BLaER1 treated with 17β-estradiol and CSF1 and Interleukin-3, amounts not matched to agents 10 nM and 100 nM (cell line): ENCODE measurements at regions not wholly inside any gene's neighbourhood (a gene's known extent, or its start where the extent isn't known, plus 50 kb on each side); places are given as distances from the start of the nearest gene placed in this dataset.
A peak's percentile ranks its signal among the peaks of the same experiment; 100 is the strongest.

Source experiments
- H3K27ac ChIP-seq, 11 experiments: shearing (Covaris generic); formaldehyde crosslinking; 2 replicates each; pipeline ENCODE4 v1.8.1; 2022
- H3K27me3 ChIP-seq, 11 experiments: shearing (Covaris generic); formaldehyde crosslinking; 2 replicates each; pipeline ENCODE4 v1.8.1; 2022
- H3K36me3 ChIP-seq, 11 experiments: shearing (Covaris generic); formaldehyde crosslinking; 2 replicates each; pipeline ENCODE4 v1.8.1; 2022
- H3K4me1 ChIP-seq, 10 experiments: shearing (Covaris generic); formaldehyde crosslinking; 2 replicates each; pipeline ENCODE4 v1.8.1; 2022
- H3K4me2 ChIP-seq, 11 experiments: shearing (Covaris generic); formaldehyde crosslinking; 2 replicates each; pipeline ENCODE4 v1.8.1; 2022
- H3K4me3 ChIP-seq, 10 experiments: shearing (Covaris generic); formaldehyde crosslinking; 2 replicates each; pipeline ENCODE4 v1.8.1; 2022
- H3K9ac ChIP-seq, 11 experiments: shearing (Covaris generic); formaldehyde crosslinking; 2 replicates each; pipeline ENCODE4 v1.8.1; 2022
- H3K9me3 ChIP-seq, 11 experiments: shearing (Covaris generic); formaldehyde crosslinking; replicated peaks in 1 of 11; 2 replicates each; pipeline ENCODE4 v1.8.1; 2022
- H4K20me1 ChIP-seq, 11 experiments: shearing (Covaris generic); formaldehyde crosslinking; 2 replicates each; pipeline ENCODE4 v1.8.1; 2022
- Cebpa-rat ChIP-seq, 11 experiments: shearing (Covaris generic); IDR thresholded peaks; 2 replicates each; pipeline ENCODE4 v1.8.1; 2022

DNA sequence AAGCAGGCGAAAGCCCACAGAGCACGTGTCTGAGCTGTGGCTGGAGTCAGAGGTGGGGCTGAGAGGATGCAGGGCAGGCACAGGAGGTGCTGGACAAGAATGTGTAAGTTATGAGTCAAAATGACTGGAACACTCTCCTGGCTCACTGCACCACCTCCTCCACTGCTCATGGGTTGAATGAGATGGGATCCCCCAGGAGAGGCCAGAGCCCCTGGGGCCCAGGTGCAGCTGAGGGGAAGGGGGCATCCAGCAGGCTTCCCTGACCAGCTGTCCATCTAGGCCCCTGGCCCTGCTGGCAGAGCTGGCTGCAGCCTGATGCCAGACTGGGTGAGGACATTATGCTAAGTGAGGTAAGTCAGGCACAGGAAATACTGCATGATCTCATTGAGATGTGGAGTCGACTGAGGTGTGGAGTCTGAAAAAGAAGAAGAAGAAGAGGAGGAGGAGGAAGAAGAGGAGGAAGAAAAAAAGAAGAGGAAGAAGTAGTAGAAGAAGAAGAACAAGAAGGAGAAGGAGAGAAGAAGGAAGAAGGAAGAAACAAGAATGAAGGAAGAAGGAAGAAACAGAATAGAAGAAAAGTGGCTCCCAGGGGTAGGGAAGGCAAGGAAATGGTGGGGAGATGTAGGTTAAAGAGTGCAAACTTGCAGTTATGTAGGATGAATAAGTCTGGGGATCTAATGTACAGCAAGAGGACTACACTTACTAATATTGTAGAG, 747.4 kb downstream of the UQCRFS1 start:
- Histone ChIP-seq H3K27me3 (no peaks in the 10 kb centered on the region), H3K4me1 (peaks cover 30 to 46% (median 40%) of the 10 kb centered on the region in 10 experiments), H3K9ac (no peak overlapping the region), H3K36me3 (no peaks in the 10 kb centered on the region), H3K4me3 (no peak overlapping the region), H4K20me1 (no peaks in the 10 kb centered on the region; a peak in 1 of 22 replicates), H3K27ac (no peak overlapping the region), H3K4me2 (peak overlapping the region in 7 of 11 experiments; percentile 4 to 42 (median 20); a peak in 4 of 22 replicates), H3K9me3 (no peaks in the 10 kb centered on the region)
- no peak for TF ChIP-seq Cebpa-rat (IDR thresholded peaks at IDR 0.05)

DNA sequence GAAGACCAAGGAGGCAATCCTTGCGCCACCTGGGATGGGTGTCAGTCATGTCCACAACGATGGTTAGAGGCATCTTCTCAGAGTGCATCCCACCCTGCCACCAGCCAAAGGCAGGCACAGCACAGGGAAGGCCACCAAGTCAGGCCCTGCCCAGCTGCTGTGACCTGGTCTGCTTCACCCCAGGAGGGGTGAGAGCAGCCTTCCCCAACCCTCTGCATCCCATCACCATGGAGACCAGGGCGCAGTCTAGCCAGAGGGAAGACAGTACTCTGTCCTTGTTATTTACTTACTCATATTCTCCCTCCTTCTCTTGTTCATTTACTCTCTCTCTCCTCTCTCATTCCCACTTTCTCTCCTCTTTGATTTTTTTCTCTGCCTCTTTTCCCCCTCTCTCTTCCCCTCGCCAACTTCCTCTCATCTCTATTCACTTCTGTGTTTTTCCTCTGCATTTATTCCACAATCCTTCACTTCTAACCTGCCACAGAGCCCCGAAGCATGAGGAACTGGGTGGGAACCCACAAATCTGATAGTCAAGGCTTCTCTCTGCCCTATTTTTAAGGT, 749.4 kb downstream of the UQCRFS1 start:
- Histone ChIP-seq H3K36me3 (no peaks in the 10 kb centered on the region), H3K9ac (no peak overlapping the region), H3K4me3 (no peak overlapping the region), H3K27ac (no peak overlapping the region), H3K9me3 (no peaks in the 10 kb centered on the region), H3K4me2 (no peak overlapping the region), H3K27me3 (no peaks in the 10 kb centered on the region), H3K4me1 (peaks cover 16 to 27% (median 23%) of the 10 kb centered on the region in 10 experiments), H4K20me1 (no peaks in the 10 kb centered on the region)
- no peak for TF ChIP-seq Cebpa-rat (IDR thresholded peaks at IDR 0.05)

DNA sequence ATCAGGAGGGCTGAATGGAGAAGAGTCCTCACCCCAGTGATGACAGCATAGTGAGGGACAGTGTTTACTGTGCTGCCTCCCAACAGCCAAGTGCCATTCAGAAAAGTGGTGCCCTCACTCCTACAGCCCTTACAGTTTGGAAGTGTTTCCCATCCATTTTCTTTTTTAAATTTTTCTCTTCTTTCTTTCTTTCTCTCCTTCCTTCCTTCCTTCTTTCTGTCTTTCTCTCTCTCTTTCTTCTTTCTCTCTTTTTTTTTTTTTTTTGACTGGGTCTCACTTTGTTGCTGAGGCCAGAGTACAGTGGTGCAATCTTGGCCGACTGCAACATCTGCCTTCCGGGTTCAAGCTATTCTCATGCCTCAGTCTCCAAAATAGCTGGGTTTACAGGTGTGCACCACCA, 755.3 kb downstream of the UQCRFS1 start:
- H3K9me3 ChIP-seq = no peaks in the 10 kb centered on the region
- no peak overlapping the region for H3K9ac ChIP-seq
- H4K20me1 ChIP-seq = no peaks in the 10 kb centered on the region
- no peak overlapping the region for H3K4me3 ChIP-seq
- peaks cover 0 to 13% (median 0%) of the 10 kb centered on the region in 10 experiments; a peak in 5 of 20 replicates for H3K4me1 ChIP-seq
- no peak overlapping the region for H3K4me2 ChIP-seq
- H3K36me3 ChIP-seq = no peaks in the 10 kb centered on the region
- H3K27ac ChIP-seq = no peak overlapping the region
- no peaks in the 10 kb centered on the region; a peak in 1 of 22 replicates for H3K27me3 ChIP-seq
- no peak for TF ChIP-seq Cebpa-rat (IDR thresholded peaks at IDR 0.05)

DNA sequence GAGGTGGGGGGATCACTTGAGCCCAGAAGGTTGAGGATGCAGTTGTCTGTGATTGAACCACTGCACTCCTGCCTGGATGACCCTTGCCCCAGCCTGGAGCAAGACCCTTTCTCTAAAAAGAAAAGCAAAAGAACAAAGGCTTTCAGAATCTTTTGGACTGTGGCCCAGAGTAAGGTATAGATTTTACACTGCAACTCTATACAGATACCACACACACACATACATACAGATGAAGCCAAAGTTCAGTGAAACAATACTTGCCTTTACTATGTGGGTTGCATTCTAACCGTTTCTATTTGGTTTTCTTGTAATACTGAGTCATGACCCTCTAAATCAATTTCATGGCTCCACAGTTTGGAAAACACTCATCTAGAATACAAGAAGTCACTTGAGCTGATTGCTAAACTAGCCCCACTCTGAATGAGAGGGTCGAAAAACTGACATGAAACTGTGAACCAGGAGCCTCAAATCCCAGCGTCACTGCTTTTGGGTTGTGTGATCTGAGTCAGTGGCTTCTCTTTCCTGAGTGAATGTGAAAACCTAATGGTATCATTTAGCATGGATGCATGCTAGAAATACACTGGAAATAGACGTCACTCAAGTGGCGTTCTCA, 756.1 kb downstream of the UQCRFS1 start:
- no peak overlapping the region for H3K9ac ChIP-seq
- no peaks in the 10 kb centered on the region for H3K36me3 ChIP-seq
- H3K27ac ChIP-seq = no peak overlapping the region
- TF ChIP-seq Cebpa-rat (IDR thresholded peaks at IDR 0.05) = no peak
- no peak overlapping the region for H3K4me2 ChIP-seq
- H3K4me3 ChIP-seq = no peak overlapping the region
- H4K20me1 ChIP-seq = no peaks in the 10 kb centered on the region
- no peaks in the 10 kb centered on the region for H3K9me3 ChIP-seq
- no peaks in the 10 kb centered on the region; a peak in 1 of 22 replicates for H3K27me3 ChIP-seq
- peaks cover 0 to 13% (median 0%) of the 10 kb centered on the region in 10 experiments; a peak in 5 of 20 replicates for H3K4me1 ChIP-seq

DNA sequence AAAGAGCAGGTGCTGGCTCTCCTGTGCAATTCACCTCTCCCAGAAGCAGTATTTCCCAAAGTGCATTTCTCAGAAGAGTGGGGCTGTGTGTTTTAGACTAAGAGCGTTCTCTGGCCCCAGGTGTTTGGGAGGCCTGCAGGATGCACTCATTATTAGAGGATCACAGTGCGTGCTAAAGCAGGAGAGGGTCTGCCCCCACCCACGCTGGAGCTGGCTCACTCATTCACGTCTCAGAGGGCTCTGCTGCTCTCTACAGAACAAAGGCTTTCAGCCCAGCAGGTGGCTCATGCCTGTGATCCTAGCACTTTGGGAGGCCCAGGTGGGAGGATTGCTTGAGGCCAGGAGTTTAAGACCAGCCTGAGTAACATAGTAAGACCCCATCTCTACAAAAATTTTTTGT, 756.7 kb downstream of the UQCRFS1 start:
- no peaks in the 10 kb centered on the region; a peak in 1 of 22 replicates for H3K27me3 ChIP-seq
- no peaks in the 10 kb centered on the region for H3K9me3 ChIP-seq
- no peak overlapping the region for H3K9ac ChIP-seq
- H3K4me3 ChIP-seq = no peak overlapping the region
- TF ChIP-seq Cebpa-rat (IDR thresholded peaks at IDR 0.05) = no peak
- H3K27ac ChIP-seq = no peak overlapping the region
- no peaks in the 10 kb centered on the region for H3K36me3 ChIP-seq
- H3K4me2 ChIP-seq = no peak overlapping the region
- H4K20me1 ChIP-seq = no peaks in the 10 kb centered on the region
- H3K4me1 ChIP-seq = peaks cover 0 to 13% (median 0%) of the 10 kb centered on the region in 10 experiments; a peak in 5 of 20 replicates

- no peaks in the 10 kb centered on the region for H3K4me1 ChIP-seq
- H3K4me3 ChIP-seq = no peak overlapping the region
- H3K27ac ChIP-seq = no peak overlapping the region
- no peak overlapping the region for H3K4me2 ChIP-seq
- no peaks in the 10 kb centered on the region for H3K36me3 ChIP-seq
- H3K27me3 ChIP-seq = no peaks in the 10 kb centered on the region; a peak in 1 of 22 replicates
- no peak overlapping the region for H3K9ac ChIP-seq
- no peaks in the 10 kb centered on the region for H4K20me1 ChIP-seq
- no peaks in the 10 kb centered on the region for H3K9me3 ChIP-seq
- TF ChIP-seq Cebpa-rat (IDR thresholded peaks at IDR 0.05) = no peak
These were observed 758.9 kb downstream of the UQCRFS1 start for GRCh38 chr19:28454083-28454482.

DNA sequence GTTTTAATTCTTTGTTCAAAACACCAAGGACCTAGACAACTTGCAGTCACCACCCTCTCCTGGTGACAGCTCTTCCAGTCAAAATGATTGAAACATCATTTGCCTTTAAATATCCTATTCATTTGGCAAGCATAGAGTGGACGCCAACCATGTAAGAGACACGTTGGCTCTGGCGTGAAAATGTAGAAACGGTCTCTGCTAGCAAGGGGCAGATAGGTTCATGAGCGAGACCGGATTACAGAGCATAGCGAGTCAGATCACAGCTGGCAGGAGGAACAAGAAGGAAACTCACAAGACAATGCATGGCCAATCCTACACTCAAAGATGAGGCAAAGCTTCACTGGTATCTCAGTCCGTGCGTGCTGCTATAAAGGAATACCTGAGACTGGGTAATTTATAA, 759.5 kb downstream of the UQCRFS1 start:
- Histone ChIP-seq H3K9me3 (no peaks in the 10 kb centered on the region), H4K20me1 (no peaks in the 10 kb centered on the region), H3K4me1 (no peaks in the 10 kb centered on the region), H3K27ac (no peak overlapping the region), H3K4me2 (no peak overlapping the region), H3K27me3 (no peaks in the 10 kb centered on the region; a peak in 1 of 22 replicates), H3K36me3 (no peaks in the 10 kb centered on the region), H3K9ac (no peak overlapping the region), H3K4me3 (no peak overlapping the region)
- TF ChIP-seq Cebpa-rat (IDR thresholded peaks at IDR 0.05) = no peak

GRCh38 chr19:28449803-28450202, 763.1 kb downstream of the UQCRFS1 start:
- Histone ChIP-seq H3K36me3 (no peaks in the 10 kb centered on the region), H3K4me2 (no peak overlapping the region), H3K9ac (no peak overlapping the region), H4K20me1 (no peaks in the 10 kb centered on the region), H3K4me3 (no peak overlapping the region), H3K27me3 (no peaks in the 10 kb centered on the region; a peak in 1 of 22 replicates), H3K9me3 (peaks cover 0 to 5% (median 0%) of the 10 kb centered on the region in 11 experiments; a peak in 1 of 22 replicates), H3K27ac (no peak overlapping the region), H3K4me1 (no peaks in the 10 kb centered on the region)
- no peak for TF ChIP-seq Cebpa-rat (IDR thresholded peaks at IDR 0.05)

DNA sequence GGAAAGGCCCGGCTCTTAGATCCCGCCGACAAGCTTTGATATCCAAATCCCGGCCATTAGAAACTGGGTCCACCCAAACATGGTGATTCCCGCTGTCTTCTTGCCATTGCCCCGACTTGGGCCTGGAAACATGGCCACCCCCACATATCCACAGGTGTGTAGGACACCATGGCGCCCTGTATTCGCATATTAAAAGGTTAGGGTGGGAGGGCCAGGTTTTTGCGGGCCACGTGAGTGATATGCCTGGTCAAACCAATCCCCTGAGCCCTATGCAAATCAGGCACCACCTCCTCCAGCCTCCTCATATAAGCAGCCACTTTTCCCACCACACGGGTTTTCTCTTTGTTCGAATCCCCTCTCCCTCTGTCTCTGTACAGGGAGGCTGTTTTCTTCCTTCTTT, 766.4 kb downstream of the UQCRFS1 start:
- Histone ChIP-seq H3K4me3 (no peak overlapping the region), H3K36me3 (no peaks in the 10 kb centered on the region), H3K9me3 (peaks cover 0 to 5% (median 0%) of the 10 kb centered on the region in 11 experiments; a peak in 1 of 22 replicates), H3K4me2 (no peak overlapping the region), H3K27ac (no peak overlapping the region), H3K27me3 (no peaks in the 10 kb centered on the region), H4K20me1 (no peaks in the 10 kb centered on the region), H3K9ac (no peak overlapping the region), H3K4me1 (peaks cover 0 to 5% (median 0%) of the 10 kb centered on the region in 10 experiments; a peak in 2 of 20 replicates)
- no peak for TF ChIP-seq Cebpa-rat (IDR thresholded peaks at IDR 0.05)
